ENCODE measurements at regions not wholly inside any gene's neighbourhood (a gene's known extent, or its start where the extent isn't known, plus 50 kb on each side); places are given as distances from the start of the nearest gene placed in this dataset.

DNA sequence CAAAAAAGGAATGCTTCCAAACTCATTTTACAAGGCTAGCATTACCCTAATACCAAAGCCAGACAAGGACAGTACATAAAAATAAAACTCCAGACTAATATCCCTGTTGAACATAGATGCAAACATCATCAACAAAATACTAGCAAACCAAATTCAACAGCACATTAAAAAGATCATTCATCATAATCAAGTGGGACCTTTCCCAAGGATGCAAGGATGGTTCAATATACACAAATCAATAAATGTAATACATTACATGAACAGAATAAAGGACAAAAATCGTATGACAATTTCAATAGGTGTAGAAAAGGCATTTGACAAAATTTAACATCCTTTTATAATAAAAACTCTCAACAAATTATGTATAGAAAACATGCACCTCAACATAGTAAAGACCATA is 66.6 kb upstream of the CNR1 start:
- no peaks in the 10 kb centered on the region for H3K36me3 ChIP-seq (ENCODE audit: insufficient read depth, low read length)
- H3K4me3 ChIP-seq (ENCODE audit: low read length), result no peak overlapping the region
- no peaks in the 10 kb centered on the region for H3K9me3 ChIP-seq (replicated peaks; ENCODE audit: low read length)
- no peak overlapping the region for H3K4me2 ChIP-seq (ENCODE audit: low read length)
- peaks cover 2% of the 10 kb centered on the region for H3K27me3 ChIP-seq (ENCODE audit: control insufficient read depth, insufficient read depth, low read length)
- no peak overlapping the region for H3K9ac ChIP-seq (ENCODE audit: low read depth, low read length)
- H3K4me1 ChIP-seq (ENCODE audit: control insufficient read depth, insufficient read depth, low read length), result no peaks in the 10 kb centered on the region

GRCh38 chr6:88223298-88223697 is 57.2 kb upstream of the CNR1 start:
- Histone ChIP-seq H3K9ac (ENCODE audit: low read depth, low read length) (no peak overlapping the region), H3K36me3 (ENCODE audit: insufficient read depth, low read length) (no peaks in the 10 kb centered on the region), H3K4me1 (ENCODE audit: control insufficient read depth, insufficient read depth, low read length) (no peaks in the 10 kb centered on the region), H3K27me3 (ENCODE audit: control insufficient read depth, insufficient read depth, low read length) (no peaks in the 10 kb centered on the region), H3K4me2 (ENCODE audit: low read length) (no peak overlapping the region), H3K9me3 (replicated peaks; ENCODE audit: low read length) (no peaks in the 10 kb centered on the region), H3K4me3 (ENCODE audit: low read length) (no peak overlapping the region)

GRCh38 chr6:88220493-88220892 is 54.3 kb upstream of the CNR1 start:
- Histone ChIP-seq H3K9me3 (replicated peaks; ENCODE audit: low read length) (no peaks in the 10 kb centered on the region), H3K4me1 (ENCODE audit: control insufficient read depth, insufficient read depth, low read length) (no peaks in the 10 kb centered on the region), H3K4me3 (ENCODE audit: low read length) (no peak overlapping the region), H3K4me2 (ENCODE audit: low read length) (no peak overlapping the region), H3K36me3 (ENCODE audit: insufficient read depth, low read length) (no peaks in the 10 kb centered on the region), H3K27me3 (ENCODE audit: control insufficient read depth, insufficient read depth, low read length) (peaks cover 2% of the 10 kb centered on the region), H3K9ac (ENCODE audit: low read depth, low read length) (no peak overlapping the region)

- Histone ChIP-seq H3K9ac (ENCODE audit: low read depth, low read length) (no peak overlapping the region), H3K27me3 (ENCODE audit: control insufficient read depth, insufficient read depth, low read length) (peaks cover 6% of the 10 kb centered on the region), H3K4me3 (ENCODE audit: low read length) (no peak overlapping the region), H3K4me1 (ENCODE audit: control insufficient read depth, insufficient read depth, low read length) (no peaks in the 10 kb centered on the region), H3K9me3 (replicated peaks; ENCODE audit: low read length) (no peaks in the 10 kb centered on the region), H3K36me3 (ENCODE audit: insufficient read depth, low read length) (no peaks in the 10 kb centered on the region), H3K4me2 (ENCODE audit: low read length) (no peak overlapping the region)
These were observed 50.0 kb upstream of the CNR1 start for GRCh38 chr6:88216182-88216581.
